ENCODE measurements at regions not wholly inside any gene's neighbourhood (a gene's known extent, or its start where the extent isn't known, plus 50 kb on each side); places are given as distances from the start of the nearest gene placed in this dataset.

DNA sequence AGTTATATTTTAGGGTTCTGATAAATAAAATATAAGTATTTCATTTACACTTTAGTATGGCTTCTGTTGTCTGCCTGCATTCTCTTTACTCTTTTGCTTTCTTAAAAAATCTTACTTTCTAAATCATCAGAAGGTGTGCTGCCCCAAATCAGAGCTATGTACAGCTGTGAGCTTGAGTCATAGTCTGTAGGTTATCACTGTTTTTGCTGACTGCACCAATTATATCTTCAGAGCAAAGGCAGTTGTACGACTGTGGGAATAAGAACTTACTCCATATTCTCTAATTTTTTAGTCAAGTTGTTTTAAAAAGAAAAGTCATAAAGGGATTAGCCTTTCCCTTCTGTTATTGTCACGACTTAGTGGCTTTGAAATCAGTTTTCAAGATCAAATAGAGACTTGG lies 1649.0 kb downstream of the HACE1 start:
- TF ChIP-seq, protein P1, sequence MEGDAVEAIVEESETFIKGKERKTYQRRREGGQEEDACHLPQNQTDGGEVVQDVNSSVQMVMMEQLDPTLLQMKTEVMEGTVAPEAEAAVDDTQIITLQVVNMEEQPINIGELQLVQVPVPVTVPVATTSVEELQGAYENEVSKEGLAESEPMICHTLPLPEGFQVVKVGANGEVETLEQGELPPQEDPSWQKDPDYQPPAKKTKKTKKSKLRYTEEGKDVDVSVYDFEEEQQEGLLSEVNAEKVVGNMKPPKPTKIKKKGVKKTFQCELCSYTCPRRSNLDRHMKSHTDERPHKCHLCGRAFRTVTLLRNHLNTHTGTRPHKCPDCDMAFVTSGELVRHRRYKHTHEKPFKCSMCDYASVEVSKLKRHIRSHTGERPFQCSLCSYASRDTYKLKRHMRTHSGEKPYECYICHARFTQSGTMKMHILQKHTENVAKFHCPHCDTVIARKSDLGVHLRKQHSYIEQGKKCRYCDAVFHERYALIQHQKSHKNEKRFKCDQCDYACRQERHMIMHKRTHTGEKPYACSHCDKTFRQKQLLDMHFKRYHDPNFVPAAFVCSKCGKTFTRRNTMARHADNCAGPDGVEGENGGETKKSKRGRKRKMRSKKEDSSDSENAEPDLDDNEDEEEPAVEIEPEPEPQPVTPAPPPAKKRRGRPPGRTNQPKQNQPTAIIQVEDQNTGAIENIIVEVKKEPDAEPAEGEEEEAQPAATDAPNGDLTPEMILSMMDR (IDR thresholded peaks at IDR 0.05; ENCODE audit: low read depth, low read length, missing input control) = no peak
- TF ChIP-seq, protein P2, sequence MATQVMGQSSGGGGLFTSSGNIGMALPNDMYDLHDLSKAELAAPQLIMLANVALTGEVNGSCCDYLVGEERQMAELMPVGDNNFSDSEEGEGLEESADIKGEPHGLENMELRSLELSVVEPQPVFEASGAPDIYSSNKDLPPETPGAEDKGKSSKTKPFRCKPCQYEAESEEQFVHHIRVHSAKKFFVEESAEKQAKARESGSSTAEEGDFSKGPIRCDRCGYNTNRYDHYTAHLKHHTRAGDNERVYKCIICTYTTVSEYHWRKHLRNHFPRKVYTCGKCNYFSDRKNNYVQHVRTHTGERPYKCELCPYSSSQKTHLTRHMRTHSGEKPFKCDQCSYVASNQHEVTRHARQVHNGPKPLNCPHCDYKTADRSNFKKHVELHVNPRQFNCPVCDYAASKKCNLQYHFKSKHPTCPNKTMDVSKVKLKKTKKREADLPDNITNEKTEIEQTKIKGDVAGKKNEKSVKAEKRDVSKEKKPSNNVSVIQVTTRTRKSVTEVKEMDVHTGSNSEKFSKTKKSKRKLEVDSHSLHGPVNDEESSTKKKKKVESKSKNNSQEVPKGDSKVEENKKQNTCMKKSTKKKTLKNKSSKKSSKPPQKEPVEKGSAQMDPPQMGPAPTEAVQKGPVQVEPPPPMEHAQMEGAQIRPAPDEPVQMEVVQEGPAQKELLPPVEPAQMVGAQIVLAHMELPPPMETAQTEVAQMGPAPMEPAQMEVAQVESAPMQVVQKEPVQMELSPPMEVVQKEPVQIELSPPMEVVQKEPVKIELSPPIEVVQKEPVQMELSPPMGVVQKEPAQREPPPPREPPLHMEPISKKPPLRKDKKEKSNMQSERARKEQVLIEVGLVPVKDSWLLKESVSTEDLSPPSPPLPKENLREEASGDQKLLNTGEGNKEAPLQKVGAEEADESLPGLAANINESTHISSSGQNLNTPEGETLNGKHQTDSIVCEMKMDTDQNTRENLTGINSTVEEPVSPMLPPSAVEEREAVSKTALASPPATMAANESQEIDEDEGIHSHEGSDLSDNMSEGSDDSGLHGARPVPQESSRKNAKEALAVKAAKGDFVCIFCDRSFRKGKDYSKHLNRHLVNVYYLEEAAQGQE (IDR thresholded peaks at IDR 0.05) = no peak
- TF ChIP-seq, protein P3, sequence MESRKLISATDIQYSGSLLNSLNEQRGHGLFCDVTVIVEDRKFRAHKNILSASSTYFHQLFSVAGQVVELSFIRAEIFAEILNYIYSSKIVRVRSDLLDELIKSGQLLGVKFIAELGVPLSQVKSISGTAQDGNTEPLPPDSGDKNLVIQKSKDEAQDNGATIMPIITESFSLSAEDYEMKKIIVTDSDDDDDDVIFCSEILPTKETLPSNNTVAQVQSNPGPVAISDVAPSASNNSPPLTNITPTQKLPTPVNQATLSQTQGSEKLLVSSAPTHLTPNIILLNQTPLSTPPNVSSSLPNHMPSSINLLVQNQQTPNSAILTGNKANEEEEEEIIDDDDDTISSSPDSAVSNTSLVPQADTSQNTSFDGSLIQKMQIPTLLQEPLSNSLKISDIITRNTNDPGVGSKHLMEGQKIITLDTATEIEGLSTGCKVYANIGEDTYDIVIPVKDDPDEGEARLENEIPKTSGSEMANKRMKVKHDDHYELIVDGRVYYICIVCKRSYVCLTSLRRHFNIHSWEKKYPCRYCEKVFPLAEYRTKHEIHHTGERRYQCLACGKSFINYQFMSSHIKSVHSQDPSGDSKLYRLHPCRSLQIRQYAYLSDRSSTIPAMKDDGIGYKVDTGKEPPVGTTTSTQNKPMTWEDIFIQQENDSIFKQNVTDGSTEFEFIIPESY (IDR thresholded peaks at IDR 0.05) = no peak
- no peak for TF ChIP-seq TAF1 (conservative IDR thresholded peaks at IDR 0.05)
- no peak for TF ChIP-seq RAD21 (IDR thresholded peaks at IDR 0.05)
- TF ChIP-seq JUND (IDR thresholded peaks at IDR 0.05) = no peak
- TF ChIP-seq HNF4G (IDR thresholded peaks at IDR 0.05) = no peak
- no peak for TF ChIP-seq GABPA (IDR thresholded peaks at IDR 0.05 in 1 of 2, conservative IDR thresholded peaks at IDR 0.05 in 1 of 2)
- TF ChIP-seq, protein P4, sequence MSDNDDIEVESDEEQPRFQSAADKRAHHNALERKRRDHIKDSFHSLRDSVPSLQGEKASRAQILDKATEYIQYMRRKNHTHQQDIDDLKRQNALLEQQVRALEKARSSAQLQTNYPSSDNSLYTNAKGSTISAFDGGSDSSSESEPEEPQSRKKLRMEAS (IDR thresholded peaks at IDR 0.05) = no peak
- no peak for TF ChIP-seq SP1 (IDR thresholded peaks at IDR 0.05)
- no peak for TF ChIP-seq YY1 (IDR thresholded peaks at IDR 0.05)
- TF ChIP-seq EGR1 (IDR thresholded peaks at IDR 0.05; ENCODE audit: low read depth in 2 of 2) = no peak
- TF ChIP-seq RXRA (IDR thresholded peaks at IDR 0.05) = no peak

Measured in liver (tissue), 3 donors.